Kidney (tissue), 13 donors: ENCODE measurements at regions not wholly inside any gene's neighbourhood (a gene's known extent, or its start where the extent isn't known, plus 50 kb on each side); places are given as distances from the start of the nearest gene placed in this dataset.

Experiments
- DNase-seq, 5 donors: peaks; one replicate each; pipeline ENCODE4 v3.0.0-alpha.2; 2013 to 2020
- FAIRE-seq: peaks from 2 replicates; lab custom pipeline; 2012; peaks lifted over from hg19 to GRCh38; lab: Jason Lieb, UNC
- H3K27ac ChIP-seq, 2 donors: one replicate each; pipeline ENCODE4 v1.7.0; 2013; ENCODE audit warnings: low read depth in 2 of 2, low read length in 2 of 2, inconsistent platforms in 1 of 2
- H3K27me3 ChIP-seq: one replicate; pipeline ENCODE4 v1.7.1; 2013; ENCODE audit warnings: low read length, inconsistent platforms; ENCODE audit not compliant: control insufficient read depth, insufficient read depth
- H3K36me3 ChIP-seq, 3 donors: one replicate each; pipeline versions ENCODE4 v1.7.0 to v1.7.1; 2013; ENCODE audit warnings: low read length in 3 of 3, control low read depth in 1 of 3, inconsistent platforms in 1 of 3; ENCODE audit not compliant: insufficient read depth in 3 of 3, control insufficient read depth in 2 of 3
- H3K4me1 ChIP-seq, 3 donors: one replicate each; pipeline versions ENCODE4 v1.7.0 to v1.7.1; 2013; ENCODE audit warnings: low read length in 3 of 3, inconsistent platforms in 1 of 3, low read depth in 1 of 3; ENCODE audit not compliant: control insufficient read depth in 2 of 3, insufficient read depth in 2 of 3
- H3K4me3 ChIP-seq, 3 donors: one replicate each; pipeline versions ENCODE4 v1.7.0 to v1.8.1; 2013; ENCODE audit warnings: low read length in 3 of 3, control low read depth in 1 of 3, inconsistent platforms in 1 of 3
- H3K9ac ChIP-seq, 3 donors: one replicate each; pipeline versions ENCODE4 v1.7.0 to v1.7.1; 2013; ENCODE audit warnings: low read length in 3 of 3, control low read depth in 1 of 3, inconsistent platforms in 1 of 3
- H3K9me3 ChIP-seq, 3 donors: one replicate each; pipeline versions ENCODE4 v1.7.0 to v1.7.1; 2013; ENCODE audit warnings: low read length in 3 of 3, control low read depth in 1 of 3, inconsistent platforms in 1 of 3; ENCODE audit not compliant: control insufficient read depth in 2 of 3, insufficient read depth in 1 of 3
- CTCF ChIP-seq: IDR thresholded peaks from 3 replicates; pipeline ENCODE4 v1.5.1; 2012; ENCODE audit warnings: mild to moderate bottlenecking, moderate library complexity, borderline replicate concordance; ENCODE audit not compliant: insufficient read depth; ENCODE audit errors: extremely low read depth
- intact Hi-C: fragments of 100-400 bp; cut with DNase I; formaldehyde crosslinking; loops from one replicate; pipeline ENCODE4 v1.11.1; 2022
- donor health status: control.
- donor health status: control.
- donor health status: control.
- donor health status: control.
- donor health status: control.
- donor health status: DM: yes; HTN: yes; CAD: no.
- donor health status: Normal renal cell carcinoma (clear cell type).

DNA sequence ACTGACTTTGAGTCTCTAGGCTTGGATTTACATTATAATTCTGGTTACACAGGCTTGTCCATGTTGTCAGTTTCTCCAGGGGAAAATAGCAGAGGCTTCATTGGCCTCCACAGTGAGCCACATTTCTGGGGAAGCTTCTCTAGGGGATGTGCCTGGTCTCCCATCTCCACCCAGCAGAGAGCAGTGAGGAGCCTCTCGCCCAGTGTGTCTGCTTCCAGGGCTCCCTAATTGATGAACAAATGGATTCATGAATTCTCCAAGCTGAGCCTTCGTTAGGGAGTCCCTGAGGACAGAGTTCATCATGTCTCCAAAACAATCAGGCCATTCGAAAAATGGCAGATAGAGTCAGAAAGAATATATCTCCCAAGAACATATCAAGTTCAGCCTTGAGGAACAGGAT lies 162.4 kb upstream of the TOX3 start:
- Histone ChIP-seq H3K9me3 (no peaks in the 10 kb centered on the region), H3K27ac (no peak overlapping the region), H3K4me3 (no peak overlapping the region), H3K9ac (no peak overlapping the region), H3K36me3 (no peaks in the 10 kb centered on the region), H3K4me1 (no peaks in the 10 kb centered on the region), H3K27me3 (no peaks in the 10 kb centered on the region)
- intact Hi-C loops: no loop called here
- no peak for TF ChIP-seq CTCF
- no peak for DNase-seq
- FAIRE-seq: no peak

DNA sequence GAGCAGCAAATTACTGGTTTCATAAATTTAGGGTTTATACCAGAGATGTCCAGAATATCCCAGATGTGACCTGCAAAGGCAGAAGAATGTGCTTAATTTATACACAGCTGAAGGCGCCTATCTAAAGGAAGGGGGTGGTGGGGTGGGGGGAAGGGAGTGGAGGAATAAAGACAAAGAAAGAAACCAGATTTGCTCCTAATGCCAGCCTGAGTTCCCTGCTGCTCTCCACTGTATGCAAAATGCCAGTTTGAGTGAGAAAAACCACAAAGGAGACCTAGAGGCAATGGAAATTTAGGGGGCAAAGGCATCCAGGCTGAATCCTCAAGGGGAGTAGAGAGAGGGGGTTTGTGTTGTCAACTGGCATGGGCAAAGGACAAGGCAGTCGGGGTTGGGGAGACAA lies 161.5 kb upstream of the TOX3 start:
- no peaks in the 10 kb centered on the region for H3K36me3 ChIP-seq
- no peak overlapping the region for H3K27ac ChIP-seq
- FAIRE-seq (no peak), DNase-seq (no peak)
- intact Hi-C loops: no loop called here
- no peak for TF ChIP-seq CTCF
- no peaks in the 10 kb centered on the region for H3K27me3 ChIP-seq
- H3K4me3 ChIP-seq: no peak overlapping the region
- no peaks in the 10 kb centered on the region for H3K9me3 ChIP-seq
- H3K9ac ChIP-seq: no peak overlapping the region
- H3K4me1 ChIP-seq: no peaks in the 10 kb centered on the region

GRCh38 chr16:52707676-52708337 lies 160.9 kb upstream of the TOX3 start:
- intact Hi-C loops: no loop called here
- no peak for FAIRE-seq
- H3K4me3 ChIP-seq: no peak overlapping the region

More at GRCh38 chr16:52707676-52708337, 160.9 kb upstream of the TOX3 start:
- no peak for DNase-seq
- TF ChIP-seq CTCF: no peak
- no peaks in the 10 kb centered on the region for H3K27me3 ChIP-seq
- H3K9ac ChIP-seq: no peak overlapping the region
- H3K9me3 ChIP-seq: no peaks in the 10 kb centered on the region
- no peak overlapping the region for H3K27ac ChIP-seq
- no peaks in the 10 kb centered on the region for H3K36me3 ChIP-seq
- H3K4me1 ChIP-seq: no peaks in the 10 kb centered on the region
